T47D (cell line): ENCODE measurements at regions not wholly inside any gene's neighbourhood (a gene's known extent, or its start where the extent isn't known, plus 50 kb on each side); places are given as distances from the start of the nearest gene placed in this dataset.

Source experiments
- DNase-seq, 2 experiments: peaks; one replicate each; pipeline versions ENCODE4 v3.0.0 to v3.0.0-alpha.2; 2011 to 2012; ENCODE audit warnings: low read depth in 1 of 2, low spot score in 1 of 2
- JUND ChIP-seq: IDR thresholded peaks from 2 replicates; pipeline ENCODE4 v1.6.1; 2012; ENCODE audit warnings: low read depth
- in situ Hi-C: cut with HindIII; loops from 2 replicates; pipeline ENCODE4 v1.10.0; 2016; ENCODE audit warnings: low sequenced_read_pairs, low pct_unique_long_range_greater_than_20kb

DNA sequence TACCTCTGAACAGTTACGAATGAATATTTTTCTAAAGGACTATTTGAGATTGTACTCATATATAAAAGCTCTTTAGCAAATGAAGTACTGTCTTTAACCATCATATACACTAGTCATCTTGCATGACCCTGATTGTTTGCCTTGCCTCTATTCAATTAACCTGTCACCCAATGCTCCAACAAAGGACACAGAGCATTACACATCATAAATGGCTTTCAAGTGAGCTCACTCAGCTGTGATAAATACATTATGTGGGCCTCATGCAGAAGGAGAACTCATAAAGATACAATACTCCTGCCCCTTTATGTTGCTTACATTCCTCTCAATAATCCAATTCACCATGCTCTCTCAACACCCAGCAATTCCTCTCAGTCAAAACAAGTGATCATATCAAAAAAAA is 993.0 kb upstream of the PRMT6 start:
- no peak for DNase-seq
- in situ Hi-C loops: no loop called here
- no peak for TF ChIP-seq JUND

DNA sequence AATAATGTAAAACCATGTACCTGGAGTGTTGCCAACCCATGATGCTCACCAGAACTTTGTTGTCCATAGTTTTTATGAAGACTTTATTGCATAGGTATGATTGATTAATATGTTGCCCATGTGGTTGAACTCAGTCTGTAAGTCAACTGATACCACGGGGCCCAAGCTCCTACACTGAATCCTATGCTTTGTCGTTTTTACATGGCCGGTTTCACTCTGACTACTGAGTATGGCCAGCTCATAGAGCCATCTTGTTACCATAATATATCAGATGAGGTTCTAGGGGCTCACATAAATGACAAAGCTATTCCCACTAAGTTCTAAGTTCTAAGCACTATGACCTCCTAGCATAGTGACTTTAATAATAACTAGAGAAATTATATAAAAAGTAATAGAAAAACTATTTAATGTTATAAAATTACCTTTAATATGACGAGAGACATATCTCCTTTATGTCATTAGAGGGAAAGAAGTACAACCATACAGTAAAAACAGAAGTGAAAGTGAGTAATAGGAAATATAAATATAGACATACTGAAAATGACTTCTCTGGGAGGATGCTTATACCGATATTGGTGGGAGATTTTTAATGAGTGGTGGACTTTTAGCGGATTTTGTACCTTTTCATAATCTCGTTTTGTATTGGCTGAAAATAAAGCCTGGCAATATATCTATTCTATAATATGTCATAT is 983.4 kb upstream of the PRMT6 start:
- DNase-seq: no peak
- TF ChIP-seq JUND: no peak
- in situ Hi-C loops: no loop called here

- no peak for TF ChIP-seq JUND
- in situ Hi-C loops: no loop called here
- DNase-seq: no peak
Observed at GRCh38 chr1:106080608-106081325, 975.7 kb upstream of the PRMT6 start.

GRCh38 chr1:106111044-106111443 is 945.4 kb upstream of the PRMT6 start:
- DNase-seq: no peak
- in situ Hi-C loops: no loop called here
- TF ChIP-seq JUND: no peak

DNA sequence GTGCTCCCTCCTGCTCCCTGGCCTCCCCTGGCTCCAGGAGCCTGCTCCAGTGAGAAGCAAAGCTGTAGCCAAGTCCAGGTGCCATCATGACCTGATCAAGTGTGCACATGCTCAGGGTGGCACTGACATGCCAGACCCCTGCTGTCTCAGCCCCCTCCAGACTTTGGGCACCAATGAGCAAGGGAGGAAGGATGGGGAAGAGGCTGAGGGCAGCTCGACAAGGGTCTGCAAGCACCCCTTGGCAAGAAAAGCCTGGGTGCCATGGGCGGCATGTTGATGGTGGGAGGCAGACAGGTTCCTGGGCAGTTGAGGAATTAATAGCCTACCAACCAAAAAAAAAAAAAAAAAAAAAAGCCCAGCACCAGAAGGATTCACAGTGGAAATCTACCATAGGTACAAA is 942.6 kb upstream of the PRMT6 start:
- no peak for DNase-seq
- no peak for TF ChIP-seq JUND
- in situ Hi-C loops: no loop called here

- no peak for DNase-seq
- TF ChIP-seq JUND: no peak
- in situ Hi-C loops: no loop called here
Observed at GRCh38 chr1:106120789-106121188, 935.7 kb upstream of the PRMT6 start.

DNA sequence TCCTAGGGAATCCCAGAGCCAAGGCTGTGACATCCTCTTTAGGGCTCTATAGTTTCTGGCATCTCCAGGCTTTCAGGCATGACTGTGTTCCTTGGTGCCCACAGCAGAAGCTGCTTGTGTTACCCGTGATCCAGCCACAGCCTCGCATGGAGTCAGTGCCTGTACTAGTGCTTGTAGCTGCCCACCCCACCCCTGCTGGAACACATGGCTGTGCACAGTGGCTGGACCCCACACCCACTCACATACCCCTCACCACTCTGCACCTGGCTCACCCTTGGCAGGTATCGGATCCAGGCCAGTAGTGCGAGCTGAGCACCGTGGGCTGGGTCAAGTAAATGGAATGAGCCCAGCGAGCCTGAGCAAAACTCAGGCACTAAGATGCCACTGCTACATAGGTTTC is 934.7 kb upstream of the PRMT6 start:
- no peak for DNase-seq
- no peak for TF ChIP-seq JUND
- in situ Hi-C loops: no loop called here

DNA sequence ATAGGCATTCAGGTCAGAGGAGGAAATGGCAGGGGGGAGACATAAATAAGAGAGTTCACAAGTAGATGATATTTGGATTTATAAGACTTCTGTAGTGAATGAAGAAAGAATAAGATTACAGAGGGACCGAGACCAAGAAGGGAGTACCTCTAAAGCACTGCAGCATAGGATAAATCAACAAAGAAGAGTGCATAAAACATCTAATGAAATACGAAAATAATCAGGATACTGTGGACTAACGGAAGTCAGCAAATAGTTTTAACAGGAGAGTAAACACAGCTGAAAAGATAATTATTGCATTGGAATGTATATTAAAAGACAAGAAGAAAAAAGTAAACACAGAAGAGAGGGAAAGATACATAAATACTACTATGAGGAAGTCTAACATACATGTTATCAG is 921.9 kb upstream of the PRMT6 start:
- no peak for TF ChIP-seq JUND
- in situ Hi-C loops: no loop called here
- DNase-seq: no peak

GRCh38 chr1:106173101-106173500 is 883.4 kb upstream of the PRMT6 start:
- in situ Hi-C loops: no loop called here
- DNase-seq: no peak

DNA sequence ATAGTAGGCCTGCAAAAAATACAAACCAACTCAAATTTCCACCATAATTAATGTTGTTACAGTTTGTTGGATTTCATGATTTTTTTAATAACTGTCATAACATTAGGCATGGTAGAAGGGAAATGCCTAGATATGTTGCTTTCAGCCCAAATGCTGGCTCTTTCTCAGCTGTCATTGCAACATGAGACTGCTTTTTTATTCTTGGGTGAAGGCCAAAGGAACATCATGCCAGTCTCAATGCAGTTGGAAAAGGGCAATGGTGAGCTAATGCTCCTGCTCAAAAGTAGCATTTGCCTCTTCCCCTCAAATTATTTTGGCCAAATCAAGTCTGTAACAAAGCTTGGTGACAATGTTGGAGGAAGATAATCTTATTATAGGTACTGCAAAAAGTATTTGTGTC is 877.7 kb upstream of the PRMT6 start:
- TF ChIP-seq JUND: no peak
- in situ Hi-C loops: no loop called here
- no peak for DNase-seq

More at GRCh38 chr1:106173101-106173500, 883.4 kb upstream of the PRMT6 start:
- TF ChIP-seq JUND: no peak

- in situ Hi-C loops: no loop called here
- DNase-seq: no peak
- no peak for TF ChIP-seq JUND
Observed at GRCh38 chr1:106181866-106182265, 874.6 kb upstream of the PRMT6 start.

- no peak for DNase-seq
- in situ Hi-C loops: no loop called here
Observed at GRCh38 chr1:106185089-106185488, 871.4 kb upstream of the PRMT6 start.

GRCh38 chr1:106189780-106190179 is 866.7 kb upstream of the PRMT6 start:
- DNase-seq: no peak
- TF ChIP-seq JUND: no peak
- in situ Hi-C loops: no loop called here

More at GRCh38 chr1:106185089-106185488, 871.4 kb upstream of the PRMT6 start:
- no peak for TF ChIP-seq JUND
